CD4-positive, alpha-beta T cell (primary cell): ENCODE measurements at regions not wholly inside any gene's neighbourhood (a gene's known extent, or its start where the extent isn't known, plus 50 kb on each side); places are given as distances from the start of the nearest gene placed in this dataset.

Experiments used
- ATAC-seq: fragments of 200-7000 bp; cut with Tn5 transposase; one replicate; pipeline ENCODE4 v1.10.0; 2022; ENCODE audit warnings: mild to moderate bottlenecking; ENCODE audit not compliant: poor library complexity
- CTCF ChIA-PET: fragments of 350-600 bp; sonication (Branson Sonifier 250); formaldehyde crosslinking; loops from one replicate; lab custom pipeline; 2021; ENCODE audit warnings: antibody characterized with exemption, inconsistent platforms; lab: Charles Lee
- POLR2A ChIA-PET: fragments of 350-600 bp; sonication (Branson Sonifier 250); formaldehyde crosslinking; loops from one replicate; lab custom pipeline; 2021; ENCODE audit warnings: antibody characterized with exemption, inconsistent platforms; lab: Charles Lee
- DNase-seq, 14 experiments: peaks; one replicate each; pipeline ENCODE4 v3.0.0-alpha.2; 2013 to 2020; ENCODE audit warnings: mixed read lengths in 2 of 14
- H3K27ac ChIP-seq, 2 donors: one replicate each; pipeline versions ENCODE4 v1.5.1 to v1.7.0; 2013; ENCODE audit warnings: low read length in 2 of 2, low read depth in 1 of 2, mild to moderate bottlenecking in 1 of 2
- H3K27me3 ChIP-seq, 2 experiments: 1 replicate in 1 of 2; 2 replicates in 1 of 2; pipeline versions ENCODE4 v1.6.1 to v1.7.0; 2013; ENCODE audit warnings: low read length in 2 of 2, control low read depth in 1 of 2, mild to moderate bottlenecking in 1 of 2, moderate library complexity in 1 of 2; ENCODE audit not compliant: insufficient read depth in 2 of 2, control insufficient read depth in 1 of 2
- H3K36me3 ChIP-seq: one replicate; pipeline ENCODE4 v1.6.1; 2013; ENCODE audit warnings: low read length, control low read depth; ENCODE audit not compliant: insufficient read depth
- H3K4me1 ChIP-seq: one replicate; pipeline ENCODE4 v1.6.1; 2013; ENCODE audit warnings: low read length, control low read depth; ENCODE audit not compliant: insufficient read depth
- H3K4me3 ChIP-seq: one replicate; pipeline ENCODE4 v1.5.1; 2013; ENCODE audit warnings: mild to moderate bottlenecking, low read length, moderate library complexity
- H3K9me3 ChIP-seq, 2 experiments: 1 replicate in 1 of 2; 2 replicates in 1 of 2; pipeline versions ENCODE4 v1.6.1 to v1.7.0; 2013; ENCODE audit warnings: low read length in 2 of 2, mild to moderate bottlenecking in 2 of 2, control low read depth in 1 of 2, moderate library complexity in 1 of 2; ENCODE audit not compliant: control insufficient read depth in 1 of 2, insufficient read depth in 1 of 2
- H3K27ac Mint-ChIP-seq: one replicate; pipeline ENCODE4 v1.8.0; 2020; ENCODE audit warnings: mixed read lengths
- H3K27me3 Mint-ChIP-seq: one replicate; pipeline ENCODE4 v1.8.0; 2021; ENCODE audit warnings: mixed read lengths
- H3K36me3 Mint-ChIP-seq: one replicate; pipeline ENCODE4 v1.8.0; 2021; ENCODE audit warnings: low read depth, mixed read lengths
- H3K4me1 Mint-ChIP-seq: one replicate; pipeline ENCODE4 v1.8.0; 2021; ENCODE audit warnings: low read depth, mixed read lengths
- H3K4me3 Mint-ChIP-seq: one replicate; pipeline ENCODE4 v1.8.0; 2020; ENCODE audit warnings: mild to moderate bottlenecking, mixed read lengths
- H3K9me3 Mint-ChIP-seq: one replicate; pipeline ENCODE4 v1.8.0; 2020; ENCODE audit warnings: mixed read lengths
- intact Hi-C, 2 experiments: fragments of 100-400 bp; cut with DNase I in 1 of 2; cut with micrococcal nuclease in 1 of 2; formaldehyde crosslinking; loops; one replicate each; pipeline versions ENCODE4 v1.15.1 to v1.9.0; 2023 to 2025; cut with DNase I, micrococcal nuclease
- TF ChIP-seq, protein P1 (sequence below): fragments of 200-600 bp; IDR thresholded peaks from one replicate; pipeline ENCODE4 v1.8.0; 2022; ENCODE audit warnings: antibody characterized with exemption, mild to moderate bottlenecking

DNA sequence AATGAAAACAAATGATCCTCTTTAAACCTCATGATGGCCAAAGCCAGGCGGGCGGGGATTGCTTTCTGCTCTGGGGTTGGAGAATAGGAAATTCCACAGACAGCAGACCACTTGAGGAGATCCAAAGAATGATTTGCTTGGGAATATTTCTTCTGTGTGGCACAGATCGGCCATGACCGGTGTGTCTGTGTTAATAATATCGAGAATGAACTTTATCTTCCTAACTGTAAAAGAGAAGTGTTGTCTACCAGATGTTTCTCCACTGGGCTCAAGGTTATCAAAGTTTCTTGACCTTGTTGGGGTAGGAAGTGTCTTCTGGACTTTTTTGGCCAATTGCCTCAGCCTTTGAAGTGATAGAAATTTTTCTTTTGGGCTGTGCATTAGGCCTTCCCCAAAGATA is 186.6 kb upstream of the ZFHX3 start:
- ChIA-PET POLR2A (no interaction called here), CTCF (no interaction called here)
- H3K9me3 ChIP-seq, result peaks cover 0 to 10% of the 10 kb centered on the region in 2 experiments
- Mint-ChIP-seq H3K9me3 (no peaks in the 10 kb centered on the region), H3K4me1 (no peaks in the 10 kb centered on the region), H3K27ac (no peak overlapping the region), H3K27me3 (no peaks in the 10 kb centered on the region), H3K36me3 (no peaks in the 10 kb centered on the region), H3K4me3 (no peak overlapping the region)
- H3K27ac ChIP-seq, result no peak overlapping the region
- no peaks in the 10 kb centered on the region for H3K27me3 ChIP-seq
- TF ChIP-seq, protein P1, sequence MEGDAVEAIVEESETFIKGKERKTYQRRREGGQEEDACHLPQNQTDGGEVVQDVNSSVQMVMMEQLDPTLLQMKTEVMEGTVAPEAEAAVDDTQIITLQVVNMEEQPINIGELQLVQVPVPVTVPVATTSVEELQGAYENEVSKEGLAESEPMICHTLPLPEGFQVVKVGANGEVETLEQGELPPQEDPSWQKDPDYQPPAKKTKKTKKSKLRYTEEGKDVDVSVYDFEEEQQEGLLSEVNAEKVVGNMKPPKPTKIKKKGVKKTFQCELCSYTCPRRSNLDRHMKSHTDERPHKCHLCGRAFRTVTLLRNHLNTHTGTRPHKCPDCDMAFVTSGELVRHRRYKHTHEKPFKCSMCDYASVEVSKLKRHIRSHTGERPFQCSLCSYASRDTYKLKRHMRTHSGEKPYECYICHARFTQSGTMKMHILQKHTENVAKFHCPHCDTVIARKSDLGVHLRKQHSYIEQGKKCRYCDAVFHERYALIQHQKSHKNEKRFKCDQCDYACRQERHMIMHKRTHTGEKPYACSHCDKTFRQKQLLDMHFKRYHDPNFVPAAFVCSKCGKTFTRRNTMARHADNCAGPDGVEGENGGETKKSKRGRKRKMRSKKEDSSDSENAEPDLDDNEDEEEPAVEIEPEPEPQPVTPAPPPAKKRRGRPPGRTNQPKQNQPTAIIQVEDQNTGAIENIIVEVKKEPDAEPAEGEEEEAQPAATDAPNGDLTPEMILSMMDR, result no peak
- no peaks in the 10 kb centered on the region for H3K4me1 ChIP-seq
- H3K36me3 ChIP-seq, result no peaks in the 10 kb centered on the region
- intact Hi-C loops, result no loop called here
- ATAC-seq (no peak), DNase-seq (no peak)
- no peak overlapping the region for H3K4me3 ChIP-seq

GRCh38 chr16:73233846-73234424 is 186.0 kb upstream of the ZFHX3 start:
- DNase-seq (no peak), ATAC-seq (no peak)
- H3K4me3 Mint-ChIP-seq, result no peak overlapping the region
- TF ChIP-seq, protein P1, result no peak
- intact Hi-C loops, result no loop called here
- Histone ChIP-seq H3K36me3 (no peaks in the 10 kb centered on the region), H3K4me3 (no peak overlapping the region), H3K27me3 (no peaks in the 10 kb centered on the region), H3K9me3 (peaks cover 0 to 10% of the 10 kb centered on the region in 2 experiments), H3K27ac (no peak overlapping the region), H3K4me1 (no peaks in the 10 kb centered on the region)
- ChIA-PET CTCF (no interaction called here), POLR2A (no interaction called here)
- no peaks in the 10 kb centered on the region for H3K9me3 Mint-ChIP-seq
- no peaks in the 10 kb centered on the region for H3K4me1 Mint-ChIP-seq
- no peaks in the 10 kb centered on the region for H3K36me3 Mint-ChIP-seq
- H3K27ac Mint-ChIP-seq, result no peak overlapping the region
- H3K27me3 Mint-ChIP-seq, result no peaks in the 10 kb centered on the region

- H3K4me3 ChIP-seq, result no peak overlapping the region
- H3K4me3 Mint-ChIP-seq, result no peak overlapping the region
- no peaks in the 10 kb centered on the region for H3K9me3 Mint-ChIP-seq
- H3K36me3 ChIP-seq, result no peaks in the 10 kb centered on the region
- H3K4me1 Mint-ChIP-seq, result no peaks in the 10 kb centered on the region
- no peak overlapping the region for H3K27ac Mint-ChIP-seq
- POLR2A ChIA-PET, result no interaction called here
- CTCF ChIA-PET, result no interaction called here
- DNase-seq (no peak), ATAC-seq (no peak)
- H3K27ac ChIP-seq, result no peak overlapping the region
- intact Hi-C loops, result no loop called here
- H3K27me3 Mint-ChIP-seq, result no peaks in the 10 kb centered on the region
- H3K4me1 ChIP-seq, result no peaks in the 10 kb centered on the region
- peaks cover 0 to 10% of the 10 kb centered on the region in 2 experiments for H3K9me3 ChIP-seq
- no peaks in the 10 kb centered on the region for H3K36me3 Mint-ChIP-seq
- TF ChIP-seq, protein P1, result no peak
- H3K27me3 ChIP-seq, result no peaks in the 10 kb centered on the region
Measured at GRCh38 chr16:73233329-73233765, 185.4 kb upstream of the ZFHX3 start.
